Kidney tubule cell (primary cell): ENCODE measurements at regions not wholly inside any gene's neighbourhood (a gene's known extent, or its start where the extent isn't known, plus 50 kb on each side); places are given as distances from the start of the nearest gene placed in this dataset.
"Not testable (repeated sequence)": the region's sequence is repeated elsewhere in the genome, so short reads cannot be mapped to it uniquely, and the experiment has no call there.

Experiments used
- DNase-seq: peaks from one replicate; pipeline ENCODE4 v3.0.0-alpha.2; 2018; ENCODE audit warnings: low spot score

- no peak for DNase-seq
Observed at GRCh38 chr9:84054341-84055010, 73.9 kb downstream of the RMI1 start.

- no peak for DNase-seq
Observed at GRCh38 chr9:84057662-84058061, 77.1 kb downstream of the RMI1 start.

- no peak for DNase-seq
Observed at GRCh38 chr9:84059936-84060335, 79.3 kb downstream of the RMI1 start.

- no peak for DNase-seq
Observed at GRCh38 chr9:84061613-84062193, 81.1 kb downstream of the RMI1 start.

- DNase-seq, result no peak
Observed at GRCh38 chr9:84062538-84062937, 81.9 kb downstream of the RMI1 start.

GRCh38 chr9:84067821-84068220 is 87.2 kb downstream of the RMI1 start:
- no peak for DNase-seq

- no peak for DNase-seq
Observed at GRCh38 chr9:84068872-84069271, 88.3 kb downstream of the RMI1 start.

- DNase-seq, result no peak
Observed at GRCh38 chr9:84070590-84070989, 90.0 kb downstream of the RMI1 start.

- DNase-seq, result no peak
Observed at GRCh38 chr9:84072621-84073180, 92.1 kb downstream of the RMI1 start.

GRCh38 chr9:84075004-84075403 is 94.4 kb downstream of the RMI1 start:
- DNase-seq, result no peak

- no peak for DNase-seq
Observed at GRCh38 chr9:84076384-84076783, 95.8 kb downstream of the RMI1 start.

- DNase-seq, result not testable (repeated sequence)
Observed at GRCh38 chr9:84077816-84078215, 97.2 kb downstream of the RMI1 start.

GRCh38 chr9:84079994-84080393 is 99.4 kb downstream of the RMI1 start:
- DNase-seq, result no peak

GRCh38 chr9:84101964-84102632 is 121.5 kb downstream of the RMI1 start:
- DNase-seq, result no peak

- no peak for DNase-seq
Observed at GRCh38 chr9:84103651-84104377, 123.2 kb downstream of the RMI1 start.

GRCh38 chr9:84107081-84107480 is 126.5 kb downstream of the RMI1 start:
- no peak for DNase-seq

GRCh38 chr9:84107995-84108394 is 127.4 kb downstream of the RMI1 start:
- DNase-seq, result no peak

- DNase-seq, result peak; percentile 44
Observed at GRCh38 chr9:84111726-84112125, 131.1 kb downstream of the RMI1 start.

- no peak for DNase-seq
Observed at GRCh38 chr9:84121991-84122523, 141.5 kb downstream of the RMI1 start.

- no peak for DNase-seq
Observed at GRCh38 chr9:84122572-84122971, 142.0 kb downstream of the RMI1 start.

GRCh38 chr9:84123648-84124406 is 143.2 kb downstream of the RMI1 start:
- DNase-seq, result no peak
